ENCODE measurements at regions not wholly inside any gene's neighbourhood (a gene's known extent, or its start where the extent isn't known, plus 50 kb on each side); places are given as distances from the start of the nearest gene placed in this dataset.

DNA sequence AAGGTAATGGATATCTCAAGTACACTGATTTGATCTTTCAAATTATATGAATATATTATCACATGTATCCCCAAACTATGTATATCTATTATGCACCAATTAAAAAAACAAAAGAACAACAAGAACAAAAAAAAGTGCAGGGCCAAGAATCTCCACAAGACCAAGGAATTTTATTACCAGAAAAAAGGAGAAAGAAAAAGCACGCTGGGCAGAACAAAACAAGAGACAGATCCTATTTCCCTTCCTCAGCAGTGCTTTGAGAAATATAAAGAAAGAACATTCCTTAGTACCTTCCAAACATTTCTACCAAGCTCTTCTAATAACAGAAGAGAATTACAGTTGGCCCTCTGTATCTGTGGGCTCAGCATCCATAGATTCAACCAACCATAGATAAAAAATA lies 144.7 kb upstream of the CREB1 start:
- no peak overlapping the region for H3K4me3 ChIP-seq (ENCODE audit: low read depth in 1 of 3, low read length in 3 of 3)
- TF ChIP-seq HNF4A (conservative IDR thresholded peaks at IDR 0.05) (no peak), FOXA1 (IDR thresholded peaks at IDR 0.05) (no peak), HNF4G (IDR thresholded peaks at IDR 0.05) (no peak), ATF3 (IDR thresholded peaks at IDR 0.05) (no peak), SP1 (IDR thresholded peaks at IDR 0.05) (no peak), JUND (IDR thresholded peaks at IDR 0.05) (no peak), EGR1 (IDR thresholded peaks at IDR 0.05; ENCODE audit: low read depth in 2 of 2) (no peak), RAD21 (IDR thresholded peaks at IDR 0.05) (no peak)
- TF ChIP-seq, protein P1, sequence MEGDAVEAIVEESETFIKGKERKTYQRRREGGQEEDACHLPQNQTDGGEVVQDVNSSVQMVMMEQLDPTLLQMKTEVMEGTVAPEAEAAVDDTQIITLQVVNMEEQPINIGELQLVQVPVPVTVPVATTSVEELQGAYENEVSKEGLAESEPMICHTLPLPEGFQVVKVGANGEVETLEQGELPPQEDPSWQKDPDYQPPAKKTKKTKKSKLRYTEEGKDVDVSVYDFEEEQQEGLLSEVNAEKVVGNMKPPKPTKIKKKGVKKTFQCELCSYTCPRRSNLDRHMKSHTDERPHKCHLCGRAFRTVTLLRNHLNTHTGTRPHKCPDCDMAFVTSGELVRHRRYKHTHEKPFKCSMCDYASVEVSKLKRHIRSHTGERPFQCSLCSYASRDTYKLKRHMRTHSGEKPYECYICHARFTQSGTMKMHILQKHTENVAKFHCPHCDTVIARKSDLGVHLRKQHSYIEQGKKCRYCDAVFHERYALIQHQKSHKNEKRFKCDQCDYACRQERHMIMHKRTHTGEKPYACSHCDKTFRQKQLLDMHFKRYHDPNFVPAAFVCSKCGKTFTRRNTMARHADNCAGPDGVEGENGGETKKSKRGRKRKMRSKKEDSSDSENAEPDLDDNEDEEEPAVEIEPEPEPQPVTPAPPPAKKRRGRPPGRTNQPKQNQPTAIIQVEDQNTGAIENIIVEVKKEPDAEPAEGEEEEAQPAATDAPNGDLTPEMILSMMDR (IDR thresholded peaks at IDR 0.05; ENCODE audit: low read depth, low read length, missing input control), result no peak
- H3K9ac ChIP-seq (ENCODE audit: low read depth in 1 of 2, low read length in 2 of 2), result no peak overlapping the region
- H3K36me3 ChIP-seq (ENCODE audit: control insufficient read depth in 4 of 4, insufficient read depth in 3 of 4, low read depth in 1 of 4, low read length in 3 of 4), result no peaks in the 10 kb centered on the region
- H3K9me3 ChIP-seq (ENCODE audit: control insufficient read depth in 4 of 4, low read length in 3 of 4), result peaks cover 0 to 9% (median 0%) of the 10 kb centered on the region in 4 donors
- H3K27me3 ChIP-seq (ENCODE audit: control insufficient read depth in 4 of 4, insufficient read depth in 4 of 4, low read length in 3 of 4), result no peaks in the 10 kb centered on the region
- DNase-seq (ENCODE audit: low spot score), result no peak
- 94% methylated on average over 1 of the region's 1 CpG for WGBS
- H3K4me1 ChIP-seq (ENCODE audit: control insufficient read depth in 4 of 4, insufficient read depth in 4 of 4, low read length in 3 of 4), result no peaks in the 10 kb centered on the region
- H3K27ac ChIP-seq (ENCODE audit: low read depth in 1 of 2, low read length in 2 of 2), result no peak overlapping the region

GRCh38 chr2:207385903-207386302 lies 143.9 kb upstream of the CREB1 start:
- Histone ChIP-seq H3K4me3 (ENCODE audit: low read depth in 1 of 3, low read length in 3 of 3) (no peak overlapping the region), H3K36me3 (ENCODE audit: control insufficient read depth in 4 of 4, insufficient read depth in 3 of 4, low read depth in 1 of 4, low read length in 3 of 4) (no peaks in the 10 kb centered on the region), H3K9me3 (ENCODE audit: control insufficient read depth in 4 of 4, low read length in 3 of 4) (peaks cover 0 to 9% (median 0%) of the 10 kb centered on the region in 4 donors), H3K27ac (ENCODE audit: low read depth in 1 of 2, low read length in 2 of 2) (no peak overlapping the region), H3K4me1 (ENCODE audit: control insufficient read depth in 4 of 4, insufficient read depth in 4 of 4, low read length in 3 of 4) (no peaks in the 10 kb centered on the region), H3K9ac (ENCODE audit: low read depth in 1 of 2, low read length in 2 of 2) (no peak overlapping the region), H3K27me3 (ENCODE audit: control insufficient read depth in 4 of 4, insufficient read depth in 4 of 4, low read length in 3 of 4) (no peaks in the 10 kb centered on the region)
- no peak for TF ChIP-seq ATF3 (IDR thresholded peaks at IDR 0.05)
- no peak for TF ChIP-seq FOXA1 (IDR thresholded peaks at IDR 0.05)
- no peak for TF ChIP-seq JUND (IDR thresholded peaks at IDR 0.05)
- no peak for TF ChIP-seq RAD21 (IDR thresholded peaks at IDR 0.05)
- no peak for TF ChIP-seq RXRA (IDR thresholded peaks at IDR 0.05)
- TF ChIP-seq NR2F2 (IDR thresholded peaks at IDR 0.05), result no peak
- TF ChIP-seq, protein P1 (IDR thresholded peaks at IDR 0.05; ENCODE audit: low read depth, low read length, missing input control), result no peak
- TF ChIP-seq FOXA2 (IDR thresholded peaks at IDR 0.05), result no peak
- TF ChIP-seq EGR1 (IDR thresholded peaks at IDR 0.05; ENCODE audit: low read depth in 2 of 2), result no peak
- no peak for TF ChIP-seq SP1 (IDR thresholded peaks at IDR 0.05)
- TF ChIP-seq TAF1 (conservative IDR thresholded peaks at IDR 0.05), result no peak
- no peak for TF ChIP-seq YY1 (IDR thresholded peaks at IDR 0.05)
- TF ChIP-seq HNF4G (IDR thresholded peaks at IDR 0.05), result no peak
- TF ChIP-seq MAX (IDR thresholded peaks at IDR 0.05), result no peak
- TF ChIP-seq HNF4A (conservative IDR thresholded peaks at IDR 0.05), result no peak
- TF ChIP-seq, protein P2, sequence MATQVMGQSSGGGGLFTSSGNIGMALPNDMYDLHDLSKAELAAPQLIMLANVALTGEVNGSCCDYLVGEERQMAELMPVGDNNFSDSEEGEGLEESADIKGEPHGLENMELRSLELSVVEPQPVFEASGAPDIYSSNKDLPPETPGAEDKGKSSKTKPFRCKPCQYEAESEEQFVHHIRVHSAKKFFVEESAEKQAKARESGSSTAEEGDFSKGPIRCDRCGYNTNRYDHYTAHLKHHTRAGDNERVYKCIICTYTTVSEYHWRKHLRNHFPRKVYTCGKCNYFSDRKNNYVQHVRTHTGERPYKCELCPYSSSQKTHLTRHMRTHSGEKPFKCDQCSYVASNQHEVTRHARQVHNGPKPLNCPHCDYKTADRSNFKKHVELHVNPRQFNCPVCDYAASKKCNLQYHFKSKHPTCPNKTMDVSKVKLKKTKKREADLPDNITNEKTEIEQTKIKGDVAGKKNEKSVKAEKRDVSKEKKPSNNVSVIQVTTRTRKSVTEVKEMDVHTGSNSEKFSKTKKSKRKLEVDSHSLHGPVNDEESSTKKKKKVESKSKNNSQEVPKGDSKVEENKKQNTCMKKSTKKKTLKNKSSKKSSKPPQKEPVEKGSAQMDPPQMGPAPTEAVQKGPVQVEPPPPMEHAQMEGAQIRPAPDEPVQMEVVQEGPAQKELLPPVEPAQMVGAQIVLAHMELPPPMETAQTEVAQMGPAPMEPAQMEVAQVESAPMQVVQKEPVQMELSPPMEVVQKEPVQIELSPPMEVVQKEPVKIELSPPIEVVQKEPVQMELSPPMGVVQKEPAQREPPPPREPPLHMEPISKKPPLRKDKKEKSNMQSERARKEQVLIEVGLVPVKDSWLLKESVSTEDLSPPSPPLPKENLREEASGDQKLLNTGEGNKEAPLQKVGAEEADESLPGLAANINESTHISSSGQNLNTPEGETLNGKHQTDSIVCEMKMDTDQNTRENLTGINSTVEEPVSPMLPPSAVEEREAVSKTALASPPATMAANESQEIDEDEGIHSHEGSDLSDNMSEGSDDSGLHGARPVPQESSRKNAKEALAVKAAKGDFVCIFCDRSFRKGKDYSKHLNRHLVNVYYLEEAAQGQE (IDR thresholded peaks at IDR 0.05), result no peak
- TF ChIP-seq GABPA (IDR thresholded peaks at IDR 0.05 in 1 of 2, conservative IDR thresholded peaks at IDR 0.05 in 1 of 2), result no peak
- TF ChIP-seq, protein P3, sequence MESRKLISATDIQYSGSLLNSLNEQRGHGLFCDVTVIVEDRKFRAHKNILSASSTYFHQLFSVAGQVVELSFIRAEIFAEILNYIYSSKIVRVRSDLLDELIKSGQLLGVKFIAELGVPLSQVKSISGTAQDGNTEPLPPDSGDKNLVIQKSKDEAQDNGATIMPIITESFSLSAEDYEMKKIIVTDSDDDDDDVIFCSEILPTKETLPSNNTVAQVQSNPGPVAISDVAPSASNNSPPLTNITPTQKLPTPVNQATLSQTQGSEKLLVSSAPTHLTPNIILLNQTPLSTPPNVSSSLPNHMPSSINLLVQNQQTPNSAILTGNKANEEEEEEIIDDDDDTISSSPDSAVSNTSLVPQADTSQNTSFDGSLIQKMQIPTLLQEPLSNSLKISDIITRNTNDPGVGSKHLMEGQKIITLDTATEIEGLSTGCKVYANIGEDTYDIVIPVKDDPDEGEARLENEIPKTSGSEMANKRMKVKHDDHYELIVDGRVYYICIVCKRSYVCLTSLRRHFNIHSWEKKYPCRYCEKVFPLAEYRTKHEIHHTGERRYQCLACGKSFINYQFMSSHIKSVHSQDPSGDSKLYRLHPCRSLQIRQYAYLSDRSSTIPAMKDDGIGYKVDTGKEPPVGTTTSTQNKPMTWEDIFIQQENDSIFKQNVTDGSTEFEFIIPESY (IDR thresholded peaks at IDR 0.05), result no peak
- no peak for DNase-seq (ENCODE audit: low spot score)
- WGBS, result 91% methylated on average over 1 of the region's 1 CpG

All from liver (tissue), 8 donors.